ENCODE measurements at regions not wholly inside any gene's neighbourhood (a gene's known extent, or its start where the extent isn't known, plus 50 kb on each side); places are given as distances from the start of the nearest gene placed in this dataset.
"Not testable (repeated sequence)": the region's sequence is repeated elsewhere in the genome, so short reads cannot be mapped to it uniquely, and the experiment has no call there.

DNA sequence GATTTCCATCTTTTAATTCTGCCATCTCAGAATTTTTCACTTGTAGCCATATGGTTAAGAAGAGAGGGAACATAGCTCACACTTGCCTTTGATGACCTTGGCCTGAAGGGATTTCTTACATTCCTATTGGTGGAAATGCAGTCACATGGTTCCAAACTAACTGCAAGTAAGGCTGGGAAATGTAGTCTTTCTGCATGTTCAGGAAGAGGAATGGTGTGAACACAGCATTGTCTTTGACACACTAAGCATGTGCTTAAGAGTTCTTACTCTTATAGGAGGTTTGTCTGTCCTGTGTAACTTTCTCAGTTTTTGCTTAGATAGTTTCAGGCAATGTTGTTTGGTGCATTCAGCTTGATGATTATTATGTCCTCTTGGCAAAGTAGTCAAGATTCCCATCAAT lies 119.8 kb upstream of the HMX1 start:
- TF ChIP-seq, protein P1, sequence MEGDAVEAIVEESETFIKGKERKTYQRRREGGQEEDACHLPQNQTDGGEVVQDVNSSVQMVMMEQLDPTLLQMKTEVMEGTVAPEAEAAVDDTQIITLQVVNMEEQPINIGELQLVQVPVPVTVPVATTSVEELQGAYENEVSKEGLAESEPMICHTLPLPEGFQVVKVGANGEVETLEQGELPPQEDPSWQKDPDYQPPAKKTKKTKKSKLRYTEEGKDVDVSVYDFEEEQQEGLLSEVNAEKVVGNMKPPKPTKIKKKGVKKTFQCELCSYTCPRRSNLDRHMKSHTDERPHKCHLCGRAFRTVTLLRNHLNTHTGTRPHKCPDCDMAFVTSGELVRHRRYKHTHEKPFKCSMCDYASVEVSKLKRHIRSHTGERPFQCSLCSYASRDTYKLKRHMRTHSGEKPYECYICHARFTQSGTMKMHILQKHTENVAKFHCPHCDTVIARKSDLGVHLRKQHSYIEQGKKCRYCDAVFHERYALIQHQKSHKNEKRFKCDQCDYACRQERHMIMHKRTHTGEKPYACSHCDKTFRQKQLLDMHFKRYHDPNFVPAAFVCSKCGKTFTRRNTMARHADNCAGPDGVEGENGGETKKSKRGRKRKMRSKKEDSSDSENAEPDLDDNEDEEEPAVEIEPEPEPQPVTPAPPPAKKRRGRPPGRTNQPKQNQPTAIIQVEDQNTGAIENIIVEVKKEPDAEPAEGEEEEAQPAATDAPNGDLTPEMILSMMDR (IDR thresholded peaks at IDR 0.05; ENCODE audit: low read depth, low read length, poor library complexity, severe bottlenecking): not testable (repeated sequence)
- TF ChIP-seq EZH2phosphoT487 (IDR thresholded peaks at IDR 0.05; ENCODE audit: borderline replicate concordance, low read length): not testable (repeated sequence)
